H1 (cell line): ENCODE measurements at regions not wholly inside any gene's neighbourhood (a gene's known extent, or its start where the extent isn't known, plus 50 kb on each side); places are given as distances from the start of the nearest gene placed in this dataset.

Experiments
- CTCF ChIA-PET: fragments of 300-600 bp; sonication (Branson Sonifier 250); formaldehyde crosslinking; loops from one replicate; lab custom pipeline; 2021; ENCODE audit not compliant: partially characterized antibody; lab: Charles Lee
- POLR2A ChIA-PET: fragments of 300-600 bp; sonication (Branson Sonifier 250); formaldehyde crosslinking; loops from one replicate; lab custom pipeline; 2021; ENCODE audit warnings: inconsistent platforms; ENCODE audit not compliant: partially characterized antibody; lab: Charles Lee
- DNase-seq, 2 experiments: peaks; one replicate each; pipeline versions ENCODE4 v3.0.0 to v3.0.0-alpha.2; 2010 to 2022; ENCODE audit warnings: low spot score in 2 of 2, low read depth in 1 of 2, mixed read lengths in 1 of 2
- FAIRE-seq: peaks from 2 replicates; lab custom pipeline; 2011; peaks lifted over from hg19 to GRCh38; lab: Jason Lieb, UNC
- H2AFZ ChIP-seq: 2 replicates; pipeline ENCODE4 v1.8.1; 2012; ENCODE audit warnings: low read length, inconsistent platforms
- H2AK5ac ChIP-seq: 2 replicates; pipeline ENCODE4 v1.6.1; 2013; ENCODE audit warnings: low read depth, low read length
- H2BK120ac ChIP-seq: replicated peaks from 2 replicates; pipeline ENCODE3; 2013; ENCODE audit warnings: low read depth, low read length, inconsistent platforms
- H2BK12ac ChIP-seq: 2 replicates; pipeline ENCODE4 v1.6.1; 2013; ENCODE audit warnings: low read depth, low read length
- H2BK15ac ChIP-seq: 2 replicates; pipeline ENCODE4 v1.6.1; 2013; ENCODE audit warnings: low read length
- H2BK20ac ChIP-seq: 2 replicates; pipeline ENCODE4 v1.6.1; 2013; ENCODE audit warnings: low read length
- H2BK5ac ChIP-seq: 2 replicates; pipeline ENCODE4 v1.6.1; 2013; ENCODE audit warnings: low read depth, low read length
- H3K14ac ChIP-seq: 2 replicates; pipeline ENCODE4 v1.6.1; 2013; ENCODE audit warnings: inconsistent platforms; ENCODE audit not compliant: insufficient read length
- H3K18ac ChIP-seq: 2 replicates; pipeline ENCODE4 v1.6.1; 2013; ENCODE audit warnings: low read length; ENCODE audit errors: extremely low read depth
- H3K23ac ChIP-seq: 2 replicates; pipeline ENCODE4 v1.6.1; 2013; ENCODE audit warnings: inconsistent platforms; ENCODE audit not compliant: insufficient read length
- H3K23me2 ChIP-seq: 2 replicates; pipeline ENCODE4 v1.6.1; 2013; ENCODE audit warnings: low read depth, low read length
- H3K27ac ChIP-seq: 2 replicates; pipeline ENCODE4 v1.6.1; 2011; ENCODE audit warnings: low read depth, low read length, inconsistent platforms
- H3K27me3 ChIP-seq, 4 experiments: replicated peaks in 1 of 4; 1 replicate in 1 of 4; 2 replicates in 3 of 4; pipeline versions ENCODE4 v1.6.1 to v1.8.1; 2011 to 2013; ENCODE audit warnings: low read length in 3 of 4, mild to moderate bottlenecking in 3 of 4, inconsistent platforms in 2 of 4, mixed read lengths in 2 of 4, moderate library complexity in 1 of 4; ENCODE audit not compliant: control insufficient read depth in 3 of 4, insufficient read depth in 3 of 4; ENCODE audit errors: extremely low read depth in 1 of 4
- H3K36me3 ChIP-seq, 4 experiments: 2 replicates each; pipeline versions ENCODE4 v1.6.1 to v1.8.1; 2011 to 2013; ENCODE audit warnings: mild to moderate bottlenecking in 4 of 4, low read length in 3 of 4, moderate library complexity in 2 of 4, control low read depth in 1 of 4, inconsistent platforms in 1 of 4; ENCODE audit not compliant: insufficient read depth in 4 of 4, control insufficient read depth in 2 of 4
- H3K4ac ChIP-seq: replicated peaks from 2 replicates; pipeline ENCODE3; 2013; ENCODE audit warnings: low read length, low read depth, mixed read lengths, inconsistent platforms; ENCODE audit not compliant: insufficient read length
- H3K4me1 ChIP-seq, 4 experiments: replicated peaks in 1 of 4; 1 replicate in 1 of 4; 2 replicates in 3 of 4; pipeline versions ENCODE4 v1.6.1 to v1.8.1; 2011 to 2013; ENCODE audit warnings: low read length in 3 of 4, inconsistent platforms in 2 of 4, mixed read lengths in 1 of 4; ENCODE audit not compliant: insufficient read depth in 4 of 4, control insufficient read depth in 3 of 4
- H3K4me2 ChIP-seq, 2 experiments: 2 replicates each; pipeline versions ENCODE4 v1.6.1 to v1.8.1; 2011 to 2013; ENCODE audit warnings: low read depth in 2 of 2, low read length in 2 of 2, control low read depth in 1 of 2, inconsistent platforms in 1 of 2, mild to moderate bottlenecking in 1 of 2; ENCODE audit not compliant: insufficient read depth in 1 of 2
- H3K4me3 ChIP-seq, 4 experiments: fragments of 200-600, 300-600 bp in 1 of 4; sonication (generic), shearing (Covaris generic), sonication (Bioruptor Twin) in 1 of 4; 2 replicates each; pipeline versions ENCODE4 v1.5.1 to v1.8.1; 2011 to 2016; ENCODE audit warnings: low read length in 4 of 4, low read depth in 3 of 4, control low read depth in 2 of 4, inconsistent platforms in 2 of 4, mild to moderate bottlenecking in 2 of 4, mixed read lengths in 1 of 4, moderate library complexity in 1 of 4; ENCODE audit not compliant: insufficient read depth in 2 of 4; ENCODE audit errors: extremely low read depth in 1 of 4
- H3K56ac ChIP-seq: replicated peaks from 2 replicates; pipeline ENCODE3; 2013; ENCODE audit warnings: low read depth, mild to moderate bottlenecking, mixed read lengths, low read length, inconsistent platforms; ENCODE audit not compliant: insufficient read length
- H3K79me1 ChIP-seq: 2 replicates; pipeline ENCODE4 v1.6.1; 2013; ENCODE audit warnings: low read depth, low read length, control low read depth
- H3K79me2 ChIP-seq, 2 experiments: 2 replicates each; pipeline versions ENCODE4 v1.6.1 to v1.8.1; 2012 to 2013; ENCODE audit warnings: low read length in 2 of 2, mild to moderate bottlenecking in 2 of 2, inconsistent platforms in 1 of 2; ENCODE audit not compliant: insufficient read depth in 2 of 2, control insufficient read depth in 1 of 2
- H3K9ac ChIP-seq, 4 experiments: replicated peaks in 1 of 4; 1 replicate in 1 of 4; 2 replicates in 3 of 4; pipeline versions ENCODE4 v1.6.1 to v1.8.1; 2011 to 2013; ENCODE audit warnings: low read depth in 3 of 4, low read length in 3 of 4, control low read depth in 2 of 4, mild to moderate bottlenecking in 2 of 4, moderate library complexity in 2 of 4, inconsistent platforms in 1 of 4; ENCODE audit errors: extremely low read depth in 1 of 4
- H3K9me3 ChIP-seq, 2 experiments: 2 replicates each; pipeline versions ENCODE4 v1.6.1 to v1.8.1; 2012 to 2013; ENCODE audit warnings: mild to moderate bottlenecking in 2 of 2, moderate library complexity in 2 of 2, control low read depth in 1 of 2, inconsistent platforms in 1 of 2, low read depth in 1 of 2, low read length in 1 of 2, mixed read lengths in 1 of 2; ENCODE audit not compliant: insufficient read depth in 2 of 2
- H4K20me1 ChIP-seq, 2 experiments: replicated peaks in 1 of 2; 2 replicates each; pipeline versions ENCODE3 to v1.8.1; 2011 to 2013; ENCODE audit warnings: inconsistent platforms in 2 of 2, low read length in 2 of 2, mild to moderate bottlenecking in 1 of 2; ENCODE audit not compliant: insufficient read depth in 2 of 2, control insufficient read depth in 1 of 2
- H4K5ac ChIP-seq: 2 replicates; pipeline ENCODE4 v1.6.1; 2013; ENCODE audit warnings: low read length, low read depth, mixed read lengths, inconsistent platforms; ENCODE audit not compliant: insufficient read length
- H4K8ac ChIP-seq: 2 replicates; pipeline ENCODE4 v1.8.0; 2013; ENCODE audit warnings: mild to moderate bottlenecking, moderate library complexity, low read length, inconsistent platforms; ENCODE audit not compliant: insufficient read depth; ENCODE audit errors: extremely low read depth
- H4K91ac ChIP-seq: replicated peaks from 2 replicates; pipeline ENCODE3; 2013; ENCODE audit warnings: low read length, mixed read lengths, inconsistent platforms; ENCODE audit not compliant: insufficient read length
- HDAC6 ChIP-seq: IDR thresholded peaks from one replicate; pipeline ENCODE4 v1.7.1; 2012; ENCODE audit warnings: low read depth, mild to moderate bottlenecking, inconsistent platforms, low read length, moderate library complexity
- WGBS, 2 experiments: shearing (Covaris generic) in 1 of 2; methylation state at CpG; one replicate each; pipeline versions ENCODE4 v1.1.6 to v1.1.7; 2013 to 2015; ENCODE audit warnings: low lambda C conversion rate in 2 of 2, mixed read lengths in 2 of 2, inconsistent platforms in 1 of 2, low coverage in 1 of 2, missing lambda C conversion rate in 1 of 2; ENCODE audit not compliant: insufficient replicate concordance in 2 of 2, insufficient coverage in 1 of 2, insufficient read length in 1 of 2; ENCODE audit errors: extremely low coverage in 1 of 2, missing lambda C conversion rate in 1 of 2; 5-methylcytosine and 5-hydroxymethylcytosine counted together

DNA sequence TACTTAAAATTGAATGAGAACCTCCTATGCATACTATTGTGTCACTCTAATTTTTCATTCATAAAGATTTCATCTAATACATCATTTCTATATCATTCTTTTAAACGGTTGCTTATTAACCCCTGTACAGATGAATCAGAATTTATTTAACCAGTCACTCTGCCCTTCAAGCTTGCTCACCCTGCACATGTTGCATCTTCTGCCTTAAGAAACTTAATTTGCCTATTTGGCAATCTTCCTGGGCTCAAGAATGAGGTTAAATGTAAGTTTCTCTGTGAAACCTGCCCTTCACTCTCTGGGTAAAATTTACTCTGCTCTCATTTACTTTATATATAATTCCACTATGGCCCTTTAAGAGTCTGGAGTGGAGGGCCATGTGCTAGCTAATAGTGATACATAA, 434.7 kb upstream of the ZNF608 start:
- Histone ChIP-seq H3K18ac (no peak overlapping the region), H4K20me1 (no peaks in the 10 kb centered on the region), H2BK5ac (no peak overlapping the region), H3K27ac (no peak overlapping the region), H2BK12ac (no peak overlapping the region), H4K5ac (no peak overlapping the region), H3K4me3 (no peak overlapping the region), H3K27me3 (no peaks in the 10 kb centered on the region), H3K79me2 (no peaks in the 10 kb centered on the region), H3K23me2 (no peaks in the 10 kb centered on the region), H3K4me2 (no peak overlapping the region), H3K23ac (no peak overlapping the region), H4K8ac (no peak overlapping the region), H3K9me3 (peaks cover 0 to 4% of the 10 kb centered on the region in 2 experiments; a peak in 1 of 4 replicates), H2BK15ac (no peak overlapping the region), H3K36me3 (no peaks in the 10 kb centered on the region), H2AK5ac (no peak overlapping the region), H2BK120ac (no peak overlapping the region), H3K79me1 (no peaks in the 10 kb centered on the region), H4K91ac (no peak overlapping the region), H3K9ac (no peak overlapping the region), H3K4ac (no peak overlapping the region), H2AFZ (no peak overlapping the region), H2BK20ac (no peak overlapping the region), H3K56ac (no peak overlapping the region), H3K14ac (no peak overlapping the region), H3K4me1 (peaks cover 0 to 6% (median 0%) of the 10 kb centered on the region in 4 experiments; a peak in 1 of 7 replicates)
- FAIRE-seq (no peak), DNase-seq (no peak)
- WGBS, 2 experiments = 85 to 100% methylated on average over 1 of the region's 1 CpG
- no peak for TF ChIP-seq HDAC6
- ChIA-PET POLR2A (interaction anchor here (1.3 kb wide), 1 partner anchor 20 kb away, joined by 3 read pairs; no protein-coding TSS in a partner anchor), CTCF (no interaction called here)
